Ishikawa (cell line): ENCODE measurements at regions not wholly inside any gene's neighbourhood (a gene's known extent, or its start where the extent isn't known, plus 50 kb on each side); places are given as distances from the start of the nearest gene placed in this dataset.

Experiments used
- CEBPB ChIP-seq: IDR thresholded peaks from 2 replicates; pipeline ENCODE4 v1.6.1; 2012
- CREB1 ChIP-seq: IDR thresholded peaks from 2 replicates; pipeline ENCODE4 v1.6.1; 2012; ENCODE audit warnings: low read depth
- EGR1 ChIP-seq: IDR thresholded peaks from 2 replicates; pipeline ENCODE4 v1.6.1; 2012
- EP300 ChIP-seq: IDR thresholded peaks from 2 replicates; pipeline ENCODE4 v1.6.1; 2012; ENCODE audit warnings: borderline replicate concordance
- MAX ChIP-seq: IDR thresholded peaks from 2 replicates; pipeline ENCODE4 v1.6.1; 2012
- TAF1 ChIP-seq: IDR thresholded peaks from 2 replicates; pipeline ENCODE4 v1.6.1; 2012; ENCODE audit warnings: low read depth, mild to moderate bottlenecking
- TEAD4 ChIP-seq: IDR thresholded peaks from 2 replicates; pipeline ENCODE4 v1.6.1; 2012
- YY1 ChIP-seq: IDR thresholded peaks from 2 replicates; pipeline ENCODE4 v1.6.1; 2012; ENCODE audit warnings: low read depth

DNA sequence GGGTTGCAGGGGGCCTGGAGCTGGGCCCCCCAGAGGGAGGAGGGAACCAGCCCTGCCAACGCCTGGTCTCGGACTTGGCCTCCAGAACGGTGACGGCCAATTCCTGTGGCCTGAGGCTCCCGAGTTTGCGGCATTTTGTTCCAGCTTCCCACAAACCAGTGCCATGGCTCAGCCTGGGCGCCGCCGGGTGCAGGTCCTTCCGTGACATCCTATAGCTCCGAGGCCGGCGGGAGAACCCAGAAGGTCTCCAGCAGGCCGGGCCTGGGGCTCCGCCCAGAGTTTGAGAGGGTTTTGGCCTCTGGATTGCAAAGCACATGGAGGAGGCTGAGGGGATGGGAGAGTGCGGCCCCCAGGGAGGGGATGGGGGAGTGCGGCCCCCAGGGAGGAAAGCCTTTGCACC lies 92.6 kb downstream of the UNCX start:
- TF ChIP-seq CREB1 (no peak), TAF1 (no peak), MAX (no peak), YY1 (no peak), TEAD4 (no peak), EP300 (no peak), EGR1 (no peak), CEBPB (no peak)
